GM12878 (cell line): ENCODE measurements at regions not wholly inside any gene's neighbourhood (a gene's known extent, or its start where the extent isn't known, plus 50 kb on each side); places are given as distances from the start of the nearest gene placed in this dataset.

Experiments
- MEF2A ChIP-seq: IDR thresholded peaks from 2 replicates; pipeline ENCODE4 v1.6.1; 2011; ENCODE audit warnings: low read depth, mild to moderate bottlenecking, low read length, moderate library complexity; ENCODE audit not compliant: insufficient read depth
- ZZZ3 ChIP-seq: IDR thresholded peaks from 2 replicates; pipeline ENCODE4 v1.6.1; 2011; ENCODE audit warnings: low read depth; ENCODE audit not compliant: control insufficient read depth, insufficient read length

GRCh38 chr4:166391501-166391900, 518.5 kb downstream of the TLL1 start:
- TF ChIP-seq MEF2A (no peak), ZZZ3 (no peak)
